AG04450 (cell line): ENCODE measurements at regions not wholly inside any gene's neighbourhood (a gene's known extent, or its start where the extent isn't known, plus 50 kb on each side); places are given as distances from the start of the nearest gene placed in this dataset.

Experiments used
- CTCF ChIA-PET: fragments of 300-600, 350-600 bp; formaldehyde crosslinking; extraction: SDS; loops from one replicate; lab custom pipeline; 2022; ENCODE audit warnings: antibody characterized with exemption, inconsistent platforms; lab: Charles Lee
- POLR2A ChIA-PET: fragments of 350-600 bp; formaldehyde crosslinking; extraction: SDS; loops from one replicate; lab custom pipeline; 2021; ENCODE audit warnings: antibody characterized with exemption, inconsistent platforms; lab: Yijun Ruan, JAX
- DNase-seq: peaks from one replicate; pipeline ENCODE4 v3.0.0-alpha.2; 2011; ENCODE audit warnings: low read depth, low spot score
- H3K27ac ChIP-seq: one replicate; pipeline ENCODE4 v1.5.1; 2012; ENCODE audit warnings: low read depth, low read length, control low read depth
- H3K27me3 ChIP-seq: one replicate; pipeline ENCODE4 v1.6.0; 2012; ENCODE audit warnings: low read length; ENCODE audit not compliant: control insufficient read depth, insufficient read depth
- H3K4me3 ChIP-seq: 2 replicates; pipeline ENCODE4 v1.5.1; 2011; ENCODE audit warnings: mild to moderate bottlenecking, low read depth, low read length, control low read depth
- H3K9me3 ChIP-seq: 2 replicates; pipeline ENCODE4 v1.5.1; 2012; ENCODE audit warnings: low read length; ENCODE audit not compliant: control insufficient read depth, insufficient read depth
- TF ChIP-seq, protein P1 (sequence below): IDR thresholded peaks from 2 replicates; pipeline ENCODE4 v1.5.1; 2011; ENCODE audit warnings: low read depth, low read length, control low read depth, inconsistent platforms

DNA sequence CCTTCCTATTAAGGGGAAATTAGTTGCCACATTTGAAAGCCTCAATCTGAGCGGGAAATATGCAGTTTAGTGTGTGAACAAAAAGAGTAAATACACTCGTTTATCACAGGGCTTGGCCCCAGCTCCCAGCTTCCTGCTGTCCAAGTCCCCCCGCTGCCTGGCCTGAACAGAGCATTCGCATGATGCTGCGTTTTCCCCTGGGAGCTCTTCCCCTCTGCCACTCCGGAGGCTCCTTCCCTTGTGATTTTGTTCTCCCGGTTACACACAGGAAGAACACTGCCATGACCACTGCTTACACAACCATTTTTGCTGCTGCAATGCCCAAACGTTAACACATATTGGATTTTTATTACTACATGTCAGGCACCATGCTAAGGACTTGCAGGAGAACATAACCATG lies 120.7 kb upstream of the ADARB2 start:
- POLR2A ChIA-PET: no interaction called here
- no peak overlapping the region for H3K27ac ChIP-seq
- H3K9me3 ChIP-seq: peaks cover 49% of the 10 kb centered on the region
- TF ChIP-seq, protein P1, sequence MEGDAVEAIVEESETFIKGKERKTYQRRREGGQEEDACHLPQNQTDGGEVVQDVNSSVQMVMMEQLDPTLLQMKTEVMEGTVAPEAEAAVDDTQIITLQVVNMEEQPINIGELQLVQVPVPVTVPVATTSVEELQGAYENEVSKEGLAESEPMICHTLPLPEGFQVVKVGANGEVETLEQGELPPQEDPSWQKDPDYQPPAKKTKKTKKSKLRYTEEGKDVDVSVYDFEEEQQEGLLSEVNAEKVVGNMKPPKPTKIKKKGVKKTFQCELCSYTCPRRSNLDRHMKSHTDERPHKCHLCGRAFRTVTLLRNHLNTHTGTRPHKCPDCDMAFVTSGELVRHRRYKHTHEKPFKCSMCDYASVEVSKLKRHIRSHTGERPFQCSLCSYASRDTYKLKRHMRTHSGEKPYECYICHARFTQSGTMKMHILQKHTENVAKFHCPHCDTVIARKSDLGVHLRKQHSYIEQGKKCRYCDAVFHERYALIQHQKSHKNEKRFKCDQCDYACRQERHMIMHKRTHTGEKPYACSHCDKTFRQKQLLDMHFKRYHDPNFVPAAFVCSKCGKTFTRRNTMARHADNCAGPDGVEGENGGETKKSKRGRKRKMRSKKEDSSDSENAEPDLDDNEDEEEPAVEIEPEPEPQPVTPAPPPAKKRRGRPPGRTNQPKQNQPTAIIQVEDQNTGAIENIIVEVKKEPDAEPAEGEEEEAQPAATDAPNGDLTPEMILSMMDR: no peak
- DNase-seq: no peak
- H3K27me3 ChIP-seq: no peaks in the 10 kb centered on the region
- H3K4me3 ChIP-seq: no peak overlapping the region
- CTCF ChIA-PET: no interaction called here

GRCh38 chr10:1855911-1856310 lies 118.6 kb upstream of the ADARB2 start:
- H3K27me3 ChIP-seq: no peaks in the 10 kb centered on the region
- no peak overlapping the region for H3K4me3 ChIP-seq
- TF ChIP-seq, protein P1: no peak
- peaks cover 62% of the 10 kb centered on the region for H3K9me3 ChIP-seq
- no peak overlapping the region for H3K27ac ChIP-seq
- CTCF ChIA-PET: no interaction called here
- DNase-seq: no peak
- POLR2A ChIA-PET: no interaction called here

- no peak overlapping the region for H3K27ac ChIP-seq
- no peak for DNase-seq
- CTCF ChIA-PET: no interaction called here
- no peak overlapping the region for H3K4me3 ChIP-seq
- TF ChIP-seq, protein P1: no peak
- peaks cover 58% of the 10 kb centered on the region for H3K9me3 ChIP-seq
- no peaks in the 10 kb centered on the region for H3K27me3 ChIP-seq
- POLR2A ChIA-PET: no interaction called here
Observed at GRCh38 chr10:1854271-1854670, 116.9 kb upstream of the ADARB2 start.

DNA sequence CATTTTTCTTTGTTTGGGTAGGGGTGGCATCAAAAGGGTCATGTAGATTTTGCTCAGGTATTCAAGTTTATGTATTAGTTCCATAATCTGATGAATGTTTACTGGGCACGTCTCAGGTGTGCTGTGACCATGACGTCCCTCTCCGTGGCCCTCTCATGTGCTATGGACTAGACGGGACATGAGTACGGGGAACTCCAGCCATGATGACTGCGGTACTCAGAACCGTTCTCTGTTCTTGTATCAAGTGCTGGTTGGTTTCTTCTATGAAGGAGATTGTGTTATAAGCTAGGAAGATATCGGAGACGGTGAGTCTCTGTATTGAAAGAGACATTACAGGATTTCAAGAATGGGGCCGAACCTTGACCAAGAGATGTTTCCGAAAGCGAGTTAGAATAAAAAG lies 116.5 kb upstream of the ADARB2 start:
- Histone ChIP-seq H3K27me3 (no peaks in the 10 kb centered on the region), H3K9me3 (peaks cover 54% of the 10 kb centered on the region), H3K27ac (no peak overlapping the region), H3K4me3 (no peak overlapping the region)
- no peak for DNase-seq
- TF ChIP-seq, protein P1: no peak
- POLR2A ChIA-PET: no interaction called here
- CTCF ChIA-PET: no interaction called here

GRCh38 chr10:1852841-1853240 lies 115.5 kb upstream of the ADARB2 start:
- TF ChIP-seq, protein P1: no peak
- ChIA-PET POLR2A (no interaction called here), CTCF (no interaction called here)
- no peaks in the 10 kb centered on the region for H3K27me3 ChIP-seq
- H3K4me3 ChIP-seq: no peak overlapping the region
- no peak overlapping the region for H3K27ac ChIP-seq
- no peak for DNase-seq
- H3K9me3 ChIP-seq: peaks cover 45% of the 10 kb centered on the region
